GM18858 (cell line): ENCODE measurements at regions not wholly inside any gene's neighbourhood (a gene's known extent, or its start where the extent isn't known, plus 50 kb on each side); places are given as distances from the start of the nearest gene placed in this dataset.
"Not testable (repeated sequence)": the region's sequence is repeated elsewhere in the genome, so short reads cannot be mapped to it uniquely, and the experiment has no call there.

Experiments
- ATAC-seq: cut with Tn5 transposase; IDR thresholded peaks from one replicate; pipeline ENCODE4 v1.9.1; 2021; ENCODE audit not compliant: unreplicated experiment

GRCh38 chrX:149420566-149420965 is 84.5 kb downstream of the IDS start:
- ATAC-seq = not testable (repeated sequence)

GRCh38 chrX:149398027-149398426 is 107.1 kb downstream of the IDS start:
- ATAC-seq = no peak

- no peak for ATAC-seq
Observed at GRCh38 chrX:149392921-149393320, 112.2 kb downstream of the IDS start.

- no peak for ATAC-seq
Observed at GRCh38 chrX:149383852-149384251, 121.3 kb downstream of the IDS start.

GRCh38 chrX:149374751-149375150 is 130.4 kb downstream of the IDS start:
- ATAC-seq = no peak

- no peak for ATAC-seq
Observed at GRCh38 chrX:149372866-149373265, 132.2 kb downstream of the IDS start.

- peak; percentile 51 for ATAC-seq
Observed at GRCh38 chrX:149371986-149372385, 133.1 kb downstream of the IDS start.

- no peak for ATAC-seq
Observed at GRCh38 chrX:149370097-149370496, 135.0 kb downstream of the IDS start.

GRCh38 chrX:149365552-149365951 is 139.6 kb downstream of the IDS start:
- ATAC-seq = no peak

GRCh38 chrX:149365061-149365460 is 140.0 kb downstream of the IDS start:
- no peak for ATAC-seq

GRCh38 chrX:149363965-149364364 is 141.1 kb downstream of the IDS start:
- no peak for ATAC-seq

- no peak for ATAC-seq
Observed at GRCh38 chrX:149346306-149346705, 158.8 kb downstream of the IDS start.

- no peak for ATAC-seq
Observed at GRCh38 chrX:149322316-149322715, 182.8 kb downstream of the IDS start.

- no peak for ATAC-seq
Observed at GRCh38 chrX:149313871-149314371, 191.2 kb downstream of the IDS start.

- no peak for ATAC-seq
Observed at GRCh38 chrX:149312988-149313387, 192.1 kb downstream of the IDS start.

- no peak for ATAC-seq
Observed at GRCh38 chrX:149312097-149312496, 193.0 kb downstream of the IDS start.

GRCh38 chrX:149302705-149303104 is 202.4 kb downstream of the IDS start:
- no peak for ATAC-seq

GRCh38 chrX:149298111-149298510 is 207.0 kb downstream of the IDS start:
- ATAC-seq = no peak

GRCh38 chrX:149296092-149296491 is 209.0 kb downstream of the IDS start:
- no peak for ATAC-seq

- peak; percentile 74 for ATAC-seq
Observed at GRCh38 chrX:149286940-149287349, 218.2 kb downstream of the IDS start.

GRCh38 chrX:149284616-149285015 is 220.5 kb downstream of the IDS start:
- no peak for ATAC-seq

GRCh38 chrX:149283853-149284252 is 221.3 kb downstream of the IDS start:
- ATAC-seq = no peak

- no peak for ATAC-seq
Observed at GRCh38 chrX:149282909-149283308, 222.2 kb downstream of the IDS start.

GRCh38 chrX:149280011-149280410 is 225.1 kb downstream of the IDS start:
- ATAC-seq = no peak
